CD4-positive, alpha-beta T cell treated with Interleukin-6 for 4 hours (primary cell): ENCODE measurements at regions not wholly inside any gene's neighbourhood (a gene's known extent, or its start where the extent isn't known, plus 50 kb on each side); places are given as distances from the start of the nearest gene placed in this dataset.
"Not testable (repeated sequence)": the region's sequence is repeated elsewhere in the genome, so short reads cannot be mapped to it uniquely, and the experiment has no call there.

Source experiments
- DNase-seq: peaks from one replicate; pipeline ENCODE4 v3.0.0-alpha.2; 2020; ENCODE audit warnings: mixed read lengths

DNA sequence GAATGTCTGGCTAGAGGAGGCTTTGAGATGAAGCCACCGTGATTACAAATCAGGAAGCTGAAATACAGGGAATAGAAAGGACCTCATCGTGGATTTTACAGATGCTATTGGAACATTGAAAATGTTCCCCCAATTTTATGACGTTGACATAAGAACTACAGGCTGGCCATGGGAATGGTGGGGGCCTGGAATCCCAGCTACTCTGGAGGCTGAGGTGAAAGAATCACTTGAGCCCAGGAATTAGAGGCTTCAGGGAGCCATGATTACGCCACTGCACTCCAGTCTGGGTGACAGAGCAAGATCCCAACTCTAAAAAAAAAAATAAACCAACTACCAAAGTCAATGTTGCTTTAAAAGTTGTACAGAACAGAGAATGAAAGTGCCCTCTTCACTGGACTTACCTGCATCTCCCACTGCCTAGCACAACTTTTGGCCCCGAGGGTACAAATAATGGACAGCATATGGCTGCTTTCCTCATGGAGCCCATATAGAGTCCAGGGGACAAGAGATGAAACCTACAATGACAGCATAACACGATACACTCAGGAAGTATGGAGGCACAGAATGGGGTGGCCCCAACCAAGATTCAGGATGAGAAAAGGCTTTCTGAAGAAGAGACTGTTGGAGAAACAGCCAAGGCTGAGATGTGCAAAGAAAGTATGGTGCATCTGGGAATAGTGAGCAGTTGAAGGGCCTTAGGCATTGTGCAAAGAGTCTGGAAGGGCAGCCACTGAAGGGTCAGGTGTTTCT, 254.8 kb downstream of the MYCN start:
- no peak for DNase-seq

DNA sequence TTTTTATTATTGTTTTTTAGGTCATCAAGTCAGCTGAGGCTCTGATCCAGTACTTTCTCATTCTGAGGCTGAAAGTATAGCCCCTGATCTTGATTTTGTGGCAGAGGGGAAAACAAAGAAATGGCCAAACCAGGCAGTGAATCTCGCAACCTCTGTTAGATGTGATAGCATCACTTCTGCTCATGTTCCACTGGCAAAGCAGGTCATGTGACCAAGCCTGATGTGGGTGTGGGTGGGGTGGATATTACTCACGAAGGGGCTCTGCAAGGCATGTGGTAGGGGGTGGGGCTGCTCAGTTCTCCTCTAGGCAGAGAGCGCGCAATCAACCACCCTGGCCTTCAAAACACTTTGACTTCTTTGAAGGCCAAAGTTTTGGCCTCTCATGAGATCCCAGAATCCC, 254.2 kb downstream of the MYCN start:
- DNase-seq: no peak

DNA sequence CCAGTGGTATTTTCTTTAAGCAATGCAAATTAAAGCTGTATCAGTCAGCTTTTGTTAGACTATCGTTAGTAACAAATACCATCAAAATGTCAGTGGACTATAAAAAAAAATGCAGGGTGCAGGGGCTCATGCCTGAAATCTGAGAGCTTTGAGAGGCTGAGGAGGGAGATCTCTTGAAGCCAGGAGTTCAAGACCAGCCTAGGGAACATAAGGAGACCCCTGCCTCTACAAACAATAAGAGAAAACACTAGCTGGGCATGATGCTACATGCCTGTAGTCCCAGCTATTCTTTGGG, 253.7 kb downstream of the MYCN start:
- no peak for DNase-seq

DNA sequence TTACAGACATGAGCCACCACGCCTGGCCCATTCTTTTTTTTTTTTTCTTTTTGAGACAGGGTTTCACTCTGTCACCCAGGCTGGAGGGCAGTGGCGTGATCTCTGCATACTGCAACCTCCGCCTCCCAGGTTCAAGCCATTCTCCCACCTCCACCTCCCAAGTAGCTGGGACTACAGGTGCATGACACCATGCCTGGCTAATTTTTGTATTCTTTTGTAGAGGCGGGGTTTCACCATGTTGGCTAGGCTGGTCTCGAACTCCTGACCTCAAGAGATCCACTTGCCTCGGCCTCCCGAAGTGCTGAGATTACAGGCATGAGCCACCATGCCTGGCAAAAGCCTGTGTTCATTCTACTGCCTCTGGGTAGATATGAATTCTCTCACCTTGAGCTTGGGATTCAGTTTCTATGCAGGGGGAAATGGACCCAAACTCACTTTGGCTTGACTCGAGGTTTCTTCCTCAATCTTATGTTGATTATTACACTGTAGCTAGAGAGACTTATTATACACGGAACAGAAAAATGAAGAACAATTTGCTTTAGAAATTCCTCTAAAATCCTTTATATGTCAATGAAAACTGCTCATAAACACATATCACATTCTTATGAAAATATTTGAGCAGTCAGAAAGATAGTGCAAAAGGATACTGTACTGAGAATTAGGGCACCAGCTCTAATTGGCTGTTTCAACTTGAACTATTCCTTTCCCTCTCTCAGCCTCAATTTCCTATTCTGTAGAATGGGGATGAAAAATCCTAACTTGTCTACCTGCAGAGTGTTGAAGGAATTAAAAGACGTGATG, 252.3 kb downstream of the MYCN start:
- DNase-seq: no peak

DNA sequence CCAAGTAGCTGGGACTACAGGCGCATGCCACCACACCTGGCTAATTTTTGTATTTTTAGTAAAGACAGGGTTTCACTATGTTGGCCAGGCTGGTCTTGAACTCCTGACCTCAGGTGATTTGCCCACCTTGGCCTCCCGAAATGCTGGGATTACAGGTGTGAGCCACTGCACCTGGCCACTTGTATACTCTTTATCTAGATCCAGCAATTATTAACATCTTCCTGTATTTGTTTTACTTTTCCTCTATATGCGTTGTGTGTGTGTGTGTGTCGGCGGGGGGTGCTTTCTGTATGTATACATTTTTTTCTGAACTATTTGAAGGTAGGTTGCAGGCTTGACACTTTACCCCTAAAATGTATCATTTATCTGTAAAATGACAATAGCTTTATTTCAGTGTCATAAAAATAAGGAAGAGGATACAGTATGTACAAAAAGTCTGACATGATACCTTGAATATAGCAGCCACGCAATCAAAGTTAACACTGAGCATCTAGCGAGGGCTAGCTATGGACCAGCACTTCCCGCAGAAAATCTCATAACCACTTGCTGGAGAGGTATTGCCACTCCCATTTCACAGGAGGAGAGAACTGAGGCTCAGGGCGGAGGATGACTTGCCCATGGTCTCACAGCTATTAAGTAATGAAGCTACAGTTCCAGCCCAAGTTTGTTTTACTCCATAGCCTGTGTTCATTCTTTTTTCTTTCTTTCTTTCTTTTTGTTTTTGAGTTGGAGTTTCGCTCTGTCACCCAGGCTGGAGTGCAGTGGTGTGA, 251.3 kb downstream of the MYCN start:
- DNase-seq: no peak

DNA sequence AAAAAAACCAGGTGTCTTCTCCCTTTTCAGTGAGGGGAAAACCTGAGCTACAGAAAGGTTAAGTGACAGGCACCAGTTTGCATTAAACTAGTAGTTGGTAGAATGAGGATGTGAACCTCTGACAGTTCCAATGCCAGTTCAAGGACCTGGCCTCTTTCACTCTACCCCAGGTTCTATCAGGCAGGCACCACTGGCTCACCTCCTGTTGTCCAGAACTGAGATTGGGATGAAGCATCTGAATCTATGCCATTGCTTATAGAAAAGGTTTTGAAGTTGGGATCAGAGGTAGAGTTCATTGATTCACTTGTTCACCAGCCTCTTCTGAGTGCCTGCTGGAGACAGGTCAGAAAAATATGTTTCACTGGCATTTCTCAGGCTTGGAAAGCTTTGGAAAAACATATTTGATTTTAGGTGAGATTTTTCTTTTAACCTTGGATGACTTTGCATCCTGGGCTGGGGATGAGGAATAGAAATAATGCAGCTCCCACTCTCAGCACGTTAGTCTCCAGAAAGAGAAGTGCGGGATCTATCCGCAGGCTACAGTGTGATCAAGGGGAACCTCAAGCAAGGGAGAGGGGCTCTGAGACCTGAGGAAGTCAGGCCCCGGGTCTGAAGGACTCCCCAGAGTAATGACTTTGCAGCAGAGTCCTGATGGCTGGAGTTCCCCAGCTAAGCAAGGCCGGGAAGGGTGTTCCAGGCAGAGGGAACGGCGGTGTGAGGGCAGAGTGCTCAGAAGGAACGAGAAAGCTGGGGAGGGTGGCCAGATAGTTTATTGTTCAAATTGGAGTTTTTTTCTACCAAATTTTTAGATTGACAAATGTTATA, 250.3 kb downstream of the MYCN start:
- no peak for DNase-seq

DNA sequence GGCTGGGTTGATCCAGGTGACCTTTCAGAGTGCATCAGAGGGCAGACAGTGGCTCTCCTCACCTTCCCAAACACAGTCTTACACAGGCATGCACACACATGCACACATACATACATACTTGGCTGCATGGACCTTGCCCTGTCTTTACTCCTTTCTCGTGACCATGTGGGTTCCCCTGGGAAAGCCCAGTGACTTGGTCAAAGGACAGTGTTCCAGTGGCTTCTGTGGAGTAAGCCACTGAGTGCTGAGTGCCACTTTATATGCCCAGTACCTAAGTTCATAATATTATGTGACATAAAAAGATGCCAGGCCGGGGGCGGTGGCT, 249.4 kb downstream of the MYCN start:
- no peak for DNase-seq

DNA sequence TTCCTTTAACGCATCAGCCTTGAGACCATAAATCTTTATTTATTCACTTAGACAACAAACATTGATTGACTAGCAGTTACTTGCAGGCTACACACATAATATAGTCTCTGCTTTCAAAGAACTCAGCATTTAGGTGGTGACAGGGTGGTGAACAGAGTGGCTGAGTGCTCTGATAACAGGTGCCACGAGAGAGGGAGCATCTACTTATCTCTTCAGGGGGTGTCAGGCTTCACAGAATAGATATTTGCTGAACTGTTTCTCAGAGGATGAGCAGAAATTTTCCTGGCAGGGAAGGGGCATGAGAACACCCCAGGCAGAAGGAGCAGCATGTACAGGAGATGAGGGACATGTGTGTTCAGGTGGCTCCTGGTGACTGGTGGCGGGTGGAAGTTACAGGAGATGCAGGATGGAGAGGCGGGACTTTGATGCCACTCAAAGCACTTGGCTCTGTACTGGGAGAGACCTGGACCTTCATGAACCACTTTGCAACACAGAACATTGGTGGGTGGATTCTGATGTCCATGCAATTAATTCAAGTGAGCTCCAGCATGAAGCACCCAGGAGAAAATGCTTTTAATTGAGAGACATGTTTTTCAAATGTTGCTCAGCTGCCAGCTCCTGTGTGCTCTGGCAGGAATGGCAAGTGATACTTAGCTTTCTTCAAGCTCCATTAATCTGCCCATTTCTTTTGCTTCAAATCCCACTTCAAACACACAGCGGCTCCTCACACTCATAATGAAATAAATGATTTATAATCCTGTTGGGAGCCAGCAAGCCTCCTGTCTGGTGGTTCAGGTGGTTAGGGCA, 248.9 kb downstream of the MYCN start:
- DNase-seq: no peak

DNA sequence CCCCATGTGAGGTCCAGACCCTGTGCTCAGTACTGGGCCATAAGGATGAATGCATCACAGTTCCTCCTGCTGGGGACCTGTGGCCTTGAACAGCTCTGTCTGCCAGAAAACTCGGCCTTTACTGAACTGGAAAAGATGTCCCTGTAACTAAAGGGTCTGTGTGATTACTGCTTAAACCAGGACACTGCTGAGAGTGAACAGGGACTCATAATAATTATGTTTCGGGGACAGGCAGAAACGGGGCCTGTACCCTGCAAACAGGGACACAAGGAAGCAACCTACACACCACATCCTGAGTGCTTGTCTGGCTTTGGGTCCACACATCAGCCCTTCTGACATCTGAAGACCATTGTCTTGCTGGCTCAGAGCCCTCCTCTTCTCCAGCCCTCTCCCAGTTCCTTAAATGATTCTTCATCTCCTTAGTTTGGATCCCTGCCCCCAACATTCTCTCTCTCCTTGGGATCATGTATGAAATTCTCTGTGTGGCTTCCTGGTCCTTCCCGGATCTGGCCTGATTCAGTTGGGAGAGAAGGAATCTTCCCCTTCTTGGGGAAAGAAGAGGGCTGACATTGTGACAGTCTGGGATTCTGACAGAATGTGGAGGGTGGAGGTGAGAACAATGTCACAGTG, 248.0 kb downstream of the MYCN start:
- no peak for DNase-seq

DNA sequence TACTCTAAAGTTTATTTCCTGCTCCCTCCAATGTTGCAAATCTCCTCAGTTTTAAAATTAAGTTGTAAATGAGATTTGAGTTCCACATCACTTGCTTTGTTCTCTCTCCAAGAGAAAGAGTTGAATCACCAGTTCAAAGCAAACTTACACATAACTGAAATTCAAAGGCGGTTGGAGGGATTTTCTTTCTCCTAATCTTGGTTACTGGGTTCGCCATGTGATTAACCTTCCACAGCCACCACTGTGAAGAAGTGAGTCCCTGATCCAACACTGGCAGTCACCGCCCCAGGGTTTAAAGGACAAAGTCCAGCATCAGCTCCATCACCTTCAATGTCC, 247.1 kb downstream of the MYCN start:
- no peak for DNase-seq

DNA sequence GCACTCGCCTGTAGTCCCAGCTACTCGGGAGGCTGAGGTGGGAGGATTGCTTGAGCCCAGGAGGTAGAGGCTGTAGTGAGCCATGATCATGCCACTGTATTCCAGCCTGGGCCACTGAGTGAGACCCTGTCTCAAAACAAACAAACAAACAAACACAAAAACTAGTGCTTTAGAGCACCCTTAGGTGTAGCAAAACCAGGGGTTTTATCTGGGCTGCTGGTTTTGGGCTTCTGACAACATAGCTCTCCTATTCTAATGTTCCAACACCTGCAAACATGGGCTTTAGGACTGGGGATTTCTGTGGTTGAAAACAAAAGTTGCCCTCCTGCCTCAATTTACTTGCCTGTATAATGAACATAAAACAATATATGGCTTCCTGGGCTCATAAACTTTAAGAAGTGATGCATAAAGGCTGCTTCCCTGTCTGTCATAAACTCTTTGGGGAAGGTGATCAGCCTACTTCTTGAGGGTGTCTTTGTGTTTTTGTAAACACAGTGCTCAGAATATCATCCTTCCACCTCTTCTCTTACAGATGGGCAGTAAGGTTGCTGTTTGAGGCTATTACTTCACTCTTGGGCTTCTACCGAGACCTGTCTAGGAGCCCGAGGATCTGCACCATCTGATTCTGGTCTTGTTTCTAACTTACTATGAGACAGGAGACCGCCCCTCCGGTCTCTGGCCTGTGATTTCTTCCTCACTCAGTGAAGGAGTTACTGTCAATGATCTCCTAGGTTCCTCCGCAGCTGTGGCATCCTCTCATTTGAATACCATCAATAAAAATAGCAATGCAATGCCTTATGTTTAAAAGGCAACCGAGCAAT, 246.5 kb downstream of the MYCN start:
- no peak for DNase-seq

DNA sequence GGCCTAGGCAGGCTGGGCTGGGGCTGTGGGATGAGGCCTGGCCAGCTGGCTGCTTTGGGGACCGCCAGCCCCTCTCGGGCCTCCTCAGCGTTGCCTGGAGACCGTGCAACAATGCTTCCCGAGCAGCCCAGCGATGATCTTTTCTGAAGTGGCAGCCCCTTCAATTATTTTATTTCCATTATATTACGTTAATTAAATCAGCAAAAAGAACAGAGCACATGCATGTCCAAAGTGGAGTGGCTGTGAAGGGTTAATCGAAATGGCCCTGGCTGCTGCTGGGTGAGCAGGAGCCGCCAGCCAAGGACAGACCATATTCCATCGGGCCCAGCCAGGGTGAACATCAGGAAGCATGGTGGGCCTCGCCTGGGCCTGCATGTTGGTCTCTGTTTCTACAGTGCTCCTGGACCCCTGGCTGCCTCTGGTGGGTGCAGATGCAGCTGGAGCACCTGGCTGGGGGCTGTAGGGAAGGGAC, 245.5 kb downstream of the MYCN start:
- DNase-seq: no peak

DNA sequence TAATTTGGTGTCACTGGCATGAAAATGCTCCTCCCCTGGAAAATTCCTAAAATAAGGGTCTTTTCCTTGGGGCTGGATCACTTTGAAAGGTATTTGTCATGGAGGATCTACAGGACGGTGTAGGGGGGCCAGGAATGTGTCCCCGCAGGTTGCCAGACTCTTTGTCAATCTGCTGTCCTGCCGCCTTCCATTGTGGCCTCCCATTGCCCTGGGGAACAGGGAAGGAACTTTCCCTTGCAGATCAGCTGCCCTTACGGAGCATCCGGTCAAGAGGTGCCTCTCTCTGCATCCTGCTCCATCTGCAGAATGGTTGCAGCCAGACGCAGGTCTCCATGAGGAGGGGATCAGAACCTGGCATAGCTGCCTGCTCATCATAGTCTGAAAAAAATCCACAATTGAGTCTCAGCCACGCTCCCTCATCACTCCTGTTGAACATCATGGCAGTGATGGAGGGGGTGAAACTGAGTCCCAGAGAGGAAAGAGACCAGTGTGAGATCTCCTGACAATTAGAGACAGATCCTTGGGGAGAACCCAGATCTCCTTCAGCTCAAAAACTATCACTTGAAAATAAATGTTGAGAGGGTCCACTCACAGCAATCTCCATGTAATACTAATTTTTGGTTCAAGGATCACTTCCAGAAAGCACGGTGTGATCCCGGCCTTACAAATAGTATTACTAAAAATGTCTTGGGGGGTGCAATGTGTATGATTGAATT, 244.8 kb downstream of the MYCN start:
- no peak for DNase-seq

DNA sequence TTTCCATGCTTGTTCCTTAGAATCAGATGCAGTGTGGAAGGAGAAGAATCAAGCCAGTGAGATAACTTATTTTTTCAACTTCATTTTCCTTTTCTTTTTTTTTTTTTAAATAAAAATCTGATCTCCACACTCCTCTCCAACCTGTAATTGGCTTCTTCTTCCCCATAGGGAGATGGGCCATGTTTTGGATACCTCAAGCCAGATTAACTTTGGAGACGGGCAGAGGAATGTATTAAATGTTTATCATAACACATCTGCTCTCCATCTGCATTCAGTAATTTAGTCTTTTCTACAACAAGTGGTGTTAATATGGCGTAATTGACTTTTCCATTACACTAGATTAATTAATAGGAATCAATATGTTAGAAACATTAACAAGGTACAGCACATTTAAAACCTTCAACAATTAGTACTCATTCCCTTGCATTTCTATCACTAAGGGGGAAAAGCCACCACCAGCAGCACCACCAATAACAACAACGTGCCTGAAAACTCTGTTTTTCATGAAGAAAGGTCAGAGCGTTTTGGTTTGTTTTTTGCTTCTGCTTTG, 244.1 kb downstream of the MYCN start:
- DNase-seq: no peak

DNA sequence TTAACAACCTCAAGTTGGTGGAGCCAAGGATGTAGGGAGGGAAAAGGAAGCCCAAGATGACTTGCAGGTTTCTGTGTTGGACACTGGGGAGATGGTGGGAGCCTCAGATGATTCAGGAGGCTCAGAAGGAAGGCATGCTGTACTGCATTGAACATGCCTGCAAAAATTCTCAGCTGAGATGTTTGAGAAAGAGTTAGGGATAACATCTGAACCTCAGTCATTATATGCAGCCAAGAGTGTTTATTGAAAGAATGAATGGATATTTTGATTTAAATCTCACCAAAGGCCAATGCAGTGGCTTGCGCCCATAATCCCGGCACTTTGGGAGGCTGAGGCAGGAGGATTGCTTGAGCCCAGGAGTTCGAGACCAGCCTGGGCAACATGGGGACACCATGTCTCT, 243.0 kb downstream of the MYCN start:
- no peak for DNase-seq

DNA sequence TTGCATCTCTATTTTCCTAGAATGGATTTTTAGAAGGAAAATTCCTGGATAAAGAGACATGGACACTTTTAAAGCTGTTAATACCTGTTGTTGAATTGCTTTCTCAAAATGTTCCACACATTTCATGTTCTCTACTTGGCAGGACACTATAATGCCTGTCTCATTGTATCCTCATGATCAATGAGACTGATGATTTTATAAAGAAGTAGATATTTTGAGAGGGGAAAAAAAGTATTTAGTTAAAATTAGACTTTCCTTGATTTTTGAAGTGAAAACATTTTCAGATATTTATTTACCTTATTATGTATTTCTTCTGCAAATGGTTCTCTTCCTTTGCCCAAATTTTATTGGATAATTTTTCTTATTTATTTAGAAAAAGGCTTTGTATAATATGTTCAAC, 242.5 kb downstream of the MYCN start:
- DNase-seq: no peak

DNA sequence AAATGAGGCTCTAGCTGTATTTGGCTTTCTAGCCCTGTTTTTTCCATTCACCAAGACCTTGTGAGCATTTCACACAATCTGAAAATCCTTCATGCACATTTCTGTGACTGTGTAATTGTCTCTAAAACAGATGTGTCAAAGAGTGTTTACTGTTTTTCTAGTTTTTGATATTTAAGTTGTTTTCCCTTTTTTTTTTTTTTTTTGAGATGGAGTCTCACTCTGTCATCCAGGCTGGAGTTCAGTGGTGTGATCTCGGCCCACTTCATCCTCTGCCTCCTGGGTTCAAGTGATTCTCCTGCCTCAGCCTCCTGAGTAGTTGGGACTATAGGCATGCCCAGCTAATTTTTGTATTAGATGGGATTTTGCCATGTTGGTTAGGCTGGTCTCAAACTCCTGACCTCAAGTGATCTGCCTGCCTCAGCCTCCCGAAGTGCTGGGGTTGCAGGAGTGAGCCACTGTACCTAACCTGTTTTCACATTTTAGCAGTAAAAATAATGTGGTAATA, 242.0 kb downstream of the MYCN start:
- DNase-seq: not testable (repeated sequence)

DNA sequence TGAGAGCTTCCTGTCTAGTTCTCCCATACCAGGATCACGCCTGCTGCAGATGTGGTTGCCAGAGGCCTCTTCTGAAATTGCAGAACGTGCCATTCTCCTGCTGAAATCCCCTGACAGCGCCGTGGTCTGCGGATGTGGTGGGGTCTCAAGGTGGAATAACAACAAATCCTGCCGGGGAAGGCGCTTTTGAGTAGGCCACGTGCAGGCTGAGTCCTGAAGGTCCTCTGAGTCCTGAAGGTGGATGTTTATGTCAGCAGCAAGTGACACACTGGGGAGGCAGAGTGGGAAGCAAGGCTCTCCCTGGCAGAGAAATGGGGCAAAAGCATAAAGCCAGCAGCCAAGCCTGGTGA, 241.4 kb downstream of the MYCN start:
- no peak for DNase-seq

DNA sequence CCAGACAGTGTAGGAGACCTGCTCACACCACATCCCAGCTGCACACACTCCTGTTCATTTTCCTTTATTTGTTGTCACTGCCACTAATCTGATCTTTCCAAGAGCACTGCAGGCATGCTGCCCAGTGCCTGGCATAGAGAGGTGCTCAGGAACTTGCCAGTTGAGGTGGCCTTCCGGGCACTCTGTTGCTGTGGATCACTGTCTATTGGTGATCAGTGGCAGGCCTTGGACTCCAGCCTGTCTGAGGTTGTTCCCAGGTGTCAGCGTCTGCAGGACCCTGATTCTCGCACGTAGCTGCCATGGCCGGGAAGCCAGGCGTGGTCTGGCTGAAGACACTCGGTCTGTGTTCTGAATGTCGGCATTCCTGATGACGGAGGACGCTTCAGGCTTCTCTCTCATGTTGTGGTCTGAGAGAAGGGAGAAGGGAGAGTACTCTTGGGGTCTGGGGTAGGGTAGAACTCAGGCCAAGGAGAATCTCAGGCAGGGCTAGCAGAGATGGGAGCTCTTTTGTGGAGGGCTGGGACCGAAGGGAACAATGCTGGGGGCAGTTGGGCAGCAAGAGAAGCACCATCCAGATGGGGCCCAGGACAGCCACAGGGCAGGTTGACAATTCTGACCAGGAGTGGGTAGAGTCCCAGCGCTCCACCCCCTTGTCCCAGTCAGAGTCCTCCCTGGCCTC, 240.9 kb downstream of the MYCN start:
- DNase-seq: no peak
